ENCODE measurements at regions not wholly inside any gene's neighbourhood (a gene's known extent, or its start where the extent isn't known, plus 50 kb on each side); places are given as distances from the start of the nearest gene placed in this dataset.

GRCh38 chr21:28358170-28358569, 634.5 kb downstream of the LTN1 start:
- H2AFZ ChIP-seq (ENCODE audit: insufficient read depth, low read length, poor library complexity): no peak overlapping the region
- H3K79me1 ChIP-seq (ENCODE audit: low read length): no peaks in the 10 kb centered on the region
- H3K27ac ChIP-seq (ENCODE audit: low read depth, low read length): no peak overlapping the region
- no peaks in the 10 kb centered on the region for H3K9me3 ChIP-seq (ENCODE audit: insufficient read depth, low read depth, low read length)
- no peaks in the 10 kb centered on the region for H3K79me2 ChIP-seq (ENCODE audit: control insufficient read depth, insufficient read depth, low read length, poor library complexity)
- no peaks in the 10 kb centered on the region for H3K27me3 ChIP-seq (ENCODE audit: insufficient read depth, low read length)
- DNase-seq: no peak
- no peak overlapping the region for H2AK5ac ChIP-seq (ENCODE audit: low read length)
- WGBS (ENCODE audit: extremely low coverage, insufficient coverage, insufficient read length): no CpG with 5 or more reads among the region's 1 CpG
- H3K18ac ChIP-seq (ENCODE audit: low read length): no peak overlapping the region
- no peak overlapping the region for H3K9ac ChIP-seq (ENCODE audit: low read length)
- no peak overlapping the region for H3K14ac ChIP-seq (ENCODE audit: low read length)
- H2BK5ac ChIP-seq (ENCODE audit: low read depth, low read length, poor library complexity): no peak overlapping the region
- no peak overlapping the region for H4K91ac ChIP-seq (ENCODE audit: low read depth, low read length)
- H3K4ac ChIP-seq (ENCODE audit: low read depth, low read length): no peak overlapping the region
- H3K4me1 ChIP-seq (ENCODE audit: control insufficient read depth in 1 of 2, insufficient read depth in 2 of 2, low read length in 2 of 2): peaks cover 0 to 2% of the 10 kb centered on the region in 2 experiments
- H4K12ac ChIP-seq (ENCODE audit: low read depth, low read length): no peak overlapping the region
- no peak overlapping the region for H2BK12ac ChIP-seq (ENCODE audit: low read length)
- no peaks in the 10 kb centered on the region for H3K36me3 ChIP-seq (ENCODE audit: control insufficient read depth in 1 of 2, insufficient read depth in 2 of 2, low read length in 2 of 2)
- H2BK120ac ChIP-seq (ENCODE audit: insufficient read depth, low read length, poor library complexity): no peak overlapping the region
- H3K23ac ChIP-seq (ENCODE audit: low read length): no peak overlapping the region
- no peak overlapping the region for H3K4me3 ChIP-seq (ENCODE audit: low read depth, low read length)
- H4K8ac ChIP-seq (ENCODE audit: low read depth, low read length): no peak overlapping the region
- no peak overlapping the region for H3K4me2 ChIP-seq (ENCODE audit: low read length)

- H3K9me3 ChIP-seq (ENCODE audit: insufficient read depth, low read depth, low read length): no peaks in the 10 kb centered on the region
- no peak overlapping the region for H2BK5ac ChIP-seq (ENCODE audit: low read depth, low read length, poor library complexity)
- H2AFZ ChIP-seq (ENCODE audit: insufficient read depth, low read length, poor library complexity): no peak overlapping the region
- WGBS (ENCODE audit: extremely low coverage, insufficient coverage, insufficient read length): no CpG with 5 or more reads among the region's 3 CpGs
- H3K4me1 ChIP-seq (ENCODE audit: control insufficient read depth in 1 of 2, insufficient read depth in 2 of 2, low read length in 2 of 2): peaks cover 0 to 2% of the 10 kb centered on the region in 2 experiments
- no peak overlapping the region for H2BK12ac ChIP-seq (ENCODE audit: low read length)
- H3K4me2 ChIP-seq (ENCODE audit: low read length): no peak overlapping the region
- no peaks in the 10 kb centered on the region for H3K79me1 ChIP-seq (ENCODE audit: low read length)
- H3K9ac ChIP-seq (ENCODE audit: low read length): no peak overlapping the region
- no peaks in the 10 kb centered on the region for H3K79me2 ChIP-seq (ENCODE audit: control insufficient read depth, insufficient read depth, low read length, poor library complexity)
- H4K8ac ChIP-seq (ENCODE audit: low read depth, low read length): no peak overlapping the region
- H3K4ac ChIP-seq (ENCODE audit: low read depth, low read length): no peak overlapping the region
- no peak overlapping the region for H4K12ac ChIP-seq (ENCODE audit: low read depth, low read length)
- no peak overlapping the region for H3K18ac ChIP-seq (ENCODE audit: low read length)
- no peak for DNase-seq
- H3K23ac ChIP-seq (ENCODE audit: low read length): no peak overlapping the region
- no peak overlapping the region for H3K4me3 ChIP-seq (ENCODE audit: low read depth, low read length)
- no peak overlapping the region for H2BK120ac ChIP-seq (ENCODE audit: insufficient read depth, low read length, poor library complexity)
- no peaks in the 10 kb centered on the region for H3K27me3 ChIP-seq (ENCODE audit: insufficient read depth, low read length)
- no peaks in the 10 kb centered on the region for H3K36me3 ChIP-seq (ENCODE audit: control insufficient read depth in 1 of 2, insufficient read depth in 2 of 2, low read length in 2 of 2)
- no peak overlapping the region for H4K91ac ChIP-seq (ENCODE audit: low read depth, low read length)
- no peak overlapping the region for H3K27ac ChIP-seq (ENCODE audit: low read depth, low read length)
- H3K14ac ChIP-seq (ENCODE audit: low read length): no peak overlapping the region
- no peak overlapping the region for H2AK5ac ChIP-seq (ENCODE audit: low read length)
These were observed 634.9 kb downstream of the LTN1 start for GRCh38 chr21:28357743-28358142.

- Histone ChIP-seq H2AK5ac (ENCODE audit: low read length) (no peak overlapping the region), H4K12ac (ENCODE audit: low read depth, low read length) (no peak overlapping the region), H3K79me1 (ENCODE audit: low read length) (no peaks in the 10 kb centered on the region), H3K4me2 (ENCODE audit: low read length) (no peak overlapping the region), H3K36me3 (ENCODE audit: control insufficient read depth in 1 of 2, insufficient read depth in 2 of 2, low read length in 2 of 2) (no peaks in the 10 kb centered on the region), H3K9ac (ENCODE audit: low read length) (no peak overlapping the region), H3K14ac (ENCODE audit: low read length) (no peak overlapping the region), H3K18ac (ENCODE audit: low read length) (no peak overlapping the region), H3K27me3 (ENCODE audit: insufficient read depth, low read length) (no peaks in the 10 kb centered on the region), H2BK12ac (ENCODE audit: low read length) (no peak overlapping the region), H3K79me2 (ENCODE audit: control insufficient read depth, insufficient read depth, low read length, poor library complexity) (no peaks in the 10 kb centered on the region), H2AFZ (ENCODE audit: insufficient read depth, low read length, poor library complexity) (no peak overlapping the region), H2BK120ac (ENCODE audit: insufficient read depth, low read length, poor library complexity) (no peak overlapping the region), H3K27ac (ENCODE audit: low read depth, low read length) (no peak overlapping the region), H3K4ac (ENCODE audit: low read depth, low read length) (no peak overlapping the region), H2BK5ac (ENCODE audit: low read depth, low read length, poor library complexity) (no peak overlapping the region), H3K4me3 (ENCODE audit: low read depth, low read length) (no peak overlapping the region), H4K8ac (ENCODE audit: low read depth, low read length) (no peak overlapping the region), H3K23ac (ENCODE audit: low read length) (no peak overlapping the region), H3K9me3 (ENCODE audit: insufficient read depth, low read depth, low read length) (no peaks in the 10 kb centered on the region), H3K4me1 (ENCODE audit: control insufficient read depth in 1 of 2, insufficient read depth in 2 of 2, low read length in 2 of 2) (peaks cover 0 to 2% of the 10 kb centered on the region in 2 experiments), H4K91ac (ENCODE audit: low read depth, low read length) (no peak overlapping the region)
- no CpG with 5 or more reads among the region's 2 CpGs for WGBS (ENCODE audit: extremely low coverage, insufficient coverage, insufficient read length)
- no peak for DNase-seq
These were observed 636.3 kb downstream of the LTN1 start for GRCh38 chr21:28356422-28356821.

- no peak for DNase-seq
- Histone ChIP-seq H3K23ac (ENCODE audit: low read length) (no peak overlapping the region), H4K12ac (ENCODE audit: low read depth, low read length) (no peak overlapping the region), H3K79me1 (ENCODE audit: low read length) (no peaks in the 10 kb centered on the region), H2BK120ac (ENCODE audit: insufficient read depth, low read length, poor library complexity) (no peak overlapping the region), H3K36me3 (ENCODE audit: control insufficient read depth in 1 of 2, insufficient read depth in 2 of 2, low read length in 2 of 2) (no peaks in the 10 kb centered on the region), H3K79me2 (ENCODE audit: control insufficient read depth, insufficient read depth, low read length, poor library complexity) (no peaks in the 10 kb centered on the region), H3K27me3 (ENCODE audit: insufficient read depth, low read length) (no peaks in the 10 kb centered on the region), H3K14ac (ENCODE audit: low read length) (no peak overlapping the region), H2BK5ac (ENCODE audit: low read depth, low read length, poor library complexity) (no peak overlapping the region), H4K8ac (ENCODE audit: low read depth, low read length) (no peak overlapping the region), H2BK12ac (ENCODE audit: low read length) (no peak overlapping the region), H3K4me1 (ENCODE audit: control insufficient read depth in 1 of 2, insufficient read depth in 2 of 2, low read length in 2 of 2) (no peaks in the 10 kb centered on the region), H3K4me3 (ENCODE audit: low read depth, low read length) (no peak overlapping the region), H3K4ac (ENCODE audit: low read depth, low read length) (no peak overlapping the region), H2AFZ (ENCODE audit: insufficient read depth, low read length, poor library complexity) (no peak overlapping the region), H3K9ac (ENCODE audit: low read length) (no peak overlapping the region), H2AK5ac (ENCODE audit: low read length) (no peak overlapping the region), H4K91ac (ENCODE audit: low read depth, low read length) (no peak overlapping the region), H3K18ac (ENCODE audit: low read length) (no peak overlapping the region), H3K9me3 (ENCODE audit: insufficient read depth, low read depth, low read length) (peaks cover 2% of the 10 kb centered on the region), H3K4me2 (ENCODE audit: low read length) (no peak overlapping the region), H3K27ac (ENCODE audit: low read depth, low read length) (no peak overlapping the region)
- WGBS (ENCODE audit: extremely low coverage, insufficient coverage, insufficient read length): no CpG with 5 or more reads among the region's 2 CpGs
These were observed 646.7 kb downstream of the LTN1 start for GRCh38 chr21:28345934-28346333.
